ENCODE measurements at regions not wholly inside any gene's neighbourhood (a gene's known extent, or its start where the extent isn't known, plus 50 kb on each side); places are given as distances from the start of the nearest gene placed in this dataset.

DNA sequence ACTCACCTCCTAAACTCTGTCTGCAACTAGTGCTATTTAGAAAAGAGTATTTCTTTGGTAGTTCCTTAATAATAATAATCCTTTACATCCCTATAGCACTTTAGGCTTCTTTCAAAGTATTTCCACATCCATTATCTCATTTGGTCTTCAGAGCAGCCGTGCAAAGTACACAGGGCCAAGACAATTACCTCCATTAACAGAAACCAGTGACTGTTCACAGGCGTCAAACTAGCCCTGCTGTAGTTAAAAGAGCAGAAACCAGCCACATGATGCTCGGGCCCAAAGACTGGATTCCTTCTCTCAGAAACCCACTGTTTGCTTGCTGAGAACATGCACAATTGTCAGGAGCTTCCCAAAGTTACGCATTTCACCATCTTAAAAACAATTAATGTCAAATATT lies 396.0 kb upstream of the DAB1 start:
- TF ChIP-seq CTCF (IDR thresholded peaks at IDR 0.05 in 4 of 5, conservative IDR thresholded peaks at IDR 0.05 in 1 of 5), result no peak
- no peak for TF ChIP-seq POLR2A (IDR thresholded peaks at IDR 0.05)
